Esophagus muscularis mucosa (tissue), 4 donors: ENCODE measurements at regions not wholly inside any gene's neighbourhood (a gene's known extent, or its start where the extent isn't known, plus 50 kb on each side); places are given as distances from the start of the nearest gene placed in this dataset.

Source experiments
- CTCF ChIP-seq, 3 experiments: fragments of 200-600 bp in 2 of 3; fragments of 450-650 bp in 1 of 3; sonication (generic) in 2 of 3; IDR thresholded peaks; one replicate each; pipeline ENCODE4 v1.5.1; 2017 to 2019; ENCODE audit warnings: antibody characterized with exemption in 3 of 3, mild to moderate bottlenecking in 2 of 3, moderate library complexity in 1 of 3
- EP300 ChIP-seq: sonication (generic); formaldehyde crosslinking; IDR thresholded peaks from one replicate; pipeline ENCODE4 v1.6.1; 2017; ENCODE audit warnings: antibody characterized with exemption
- POLR2A ChIP-seq: fragments of 450-650 bp; IDR thresholded peaks from one replicate; pipeline ENCODE4 v1.6.1; 2017; ENCODE audit warnings: antibody characterized with exemption, moderate library complexity, mild to moderate bottlenecking, low read depth
- POLR2AphosphoS5 ChIP-seq, 2 donors: sonication (generic); formaldehyde crosslinking; IDR thresholded peaks; one replicate each; pipeline ENCODE4 v1.6.1; 2017; ENCODE audit warnings: antibody characterized with exemption in 2 of 2

- TF ChIP-seq POLR2A (no peak), CTCF (IDR thresholded peaks at IDR 0.05) (no peak), EP300 (no peak), POLR2AphosphoS5 (IDR thresholded peaks at IDR 0.05) (no peak)
Measured at GRCh38 chr10:4285121-4285520, 500.1 kb upstream of the KLF6 start.
